ENCODE measurements at regions not wholly inside any gene's neighbourhood (a gene's known extent, or its start where the extent isn't known, plus 50 kb on each side); places are given as distances from the start of the nearest gene placed in this dataset.
"Not testable (repeated sequence)": the region's sequence is repeated elsewhere in the genome, so short reads cannot be mapped to it uniquely, and the experiment has no call there.

GRCh38 chr16:18152832-18153231, 183.7 kb downstream of the NPIPA8 start:
- not testable (repeated sequence) for TF ChIP-seq CTCF (IDR thresholded peaks at IDR 0.05); EZH2 (IDR thresholded peaks at IDR 0.05; ENCODE audit: borderline replicate concordance, insufficient read depth, low read depth, low read length, poor library complexity, severe bottlenecking)

Measured in B cell (primary cell).